ENCODE measurements at regions not wholly inside any gene's neighbourhood (a gene's known extent, or its start where the extent isn't known, plus 50 kb on each side); places are given as distances from the start of the nearest gene placed in this dataset.

GRCh38 chr6:145017516-145017915 lies 717.8 kb downstream of the EPM2A start:
- TF ChIP-seq POLR2A (IDR thresholded peaks at IDR 0.05) (no peak), CTCF (IDR thresholded peaks at IDR 0.05) (no peak), POLR2AphosphoS5 (IDR thresholded peaks at IDR 0.05) (no peak), EP300 (IDR thresholded peaks at IDR 0.05) (no peak)
